ENCODE measurements at regions not wholly inside any gene's neighbourhood (a gene's known extent, or its start where the extent isn't known, plus 50 kb on each side); places are given as distances from the start of the nearest gene placed in this dataset.

- DNase-seq (ENCODE audit: insufficient read length, low spot score) (no peak), FAIRE-seq (no peak)
- no peak for TF ChIP-seq CTCF (IDR thresholded peaks at IDR 0.05; ENCODE audit: insufficient read depth, missing control alignments)
These were observed 276.7 kb upstream of the LMCD1 start for GRCh38 chr3:8224941-8225340.

- FAIRE-seq (no peak), DNase-seq (ENCODE audit: insufficient read length, low spot score) (no peak)
- TF ChIP-seq CTCF (IDR thresholded peaks at IDR 0.05; ENCODE audit: insufficient read depth, missing control alignments) = no peak
These were observed 267.7 kb upstream of the LMCD1 start for GRCh38 chr3:8233938-8234337.

GRCh38 chr3:8236264-8236663 is 265.4 kb upstream of the LMCD1 start:
- TF ChIP-seq CTCF (IDR thresholded peaks at IDR 0.05; ENCODE audit: insufficient read depth, missing control alignments) = no peak
- FAIRE-seq (no peak), DNase-seq (ENCODE audit: insufficient read length, low spot score) (no peak)

- DNase-seq (ENCODE audit: insufficient read length, low spot score) (no peak), FAIRE-seq (peak; percentile 70)
These were observed 263.7 kb upstream of the LMCD1 start for GRCh38 chr3:8237893-8238292.

GRCh38 chr3:8238432-8238831 is 263.2 kb upstream of the LMCD1 start:
- peak; percentile 60 for FAIRE-seq
- DNase-seq (ENCODE audit: insufficient read length, low spot score) = no peak
- TF ChIP-seq CTCF (IDR thresholded peaks at IDR 0.05; ENCODE audit: insufficient read depth, missing control alignments) = no peak

More at GRCh38 chr3:8237893-8238292, 263.7 kb upstream of the LMCD1 start:
- no peak for TF ChIP-seq CTCF (IDR thresholded peaks at IDR 0.05; ENCODE audit: insufficient read depth, missing control alignments)

- peak; percentile 56 for FAIRE-seq
- no peak for TF ChIP-seq CTCF (IDR thresholded peaks at IDR 0.05; ENCODE audit: insufficient read depth, missing control alignments)
- DNase-seq (ENCODE audit: insufficient read length, low spot score) = no peak
These were observed 262.5 kb upstream of the LMCD1 start for GRCh38 chr3:8239095-8239494.

- DNase-seq (ENCODE audit: insufficient read length, low spot score) (no peak), FAIRE-seq (peak; percentile 91)
- peak; percentile 66 for TF ChIP-seq CTCF (IDR thresholded peaks at IDR 0.05; ENCODE audit: insufficient read depth, missing control alignments)
These were observed 261.6 kb upstream of the LMCD1 start for GRCh38 chr3:8239718-8240695.
